Osteoblast (primary cell): ENCODE measurements at regions not wholly inside any gene's neighbourhood (a gene's known extent, or its start where the extent isn't known, plus 50 kb on each side); places are given as distances from the start of the nearest gene placed in this dataset.

Experiments
- DNase-seq: peaks from one replicate; pipeline ENCODE4 v3.0.0; 2011; ENCODE audit warnings: low spot score, mixed read lengths; ENCODE audit not compliant: insufficient read length; ENCODE audit errors: missing footprints
- H2AFZ ChIP-seq: 2 replicates; pipeline ENCODE4 v1.6.0; 2011; ENCODE audit warnings: mild to moderate bottlenecking, low read length
- H3K27ac ChIP-seq: 2 replicates; pipeline ENCODE4 v1.5.1; 2011; ENCODE audit warnings: mild to moderate bottlenecking, low read depth, low read length, moderate library complexity
- H3K27me3 ChIP-seq: 2 replicates; pipeline ENCODE4 v1.6.0; 2012; ENCODE audit warnings: mild to moderate bottlenecking, control low read depth, inconsistent platforms, low read length, moderate library complexity; ENCODE audit not compliant: insufficient read depth
- H3K36me3 ChIP-seq: 2 replicates; pipeline ENCODE4 v1.5.1; 2011; ENCODE audit warnings: mild to moderate bottlenecking, low read length, control low read depth, moderate library complexity; ENCODE audit not compliant: insufficient read depth
- H3K4me1 ChIP-seq: 2 replicates; pipeline ENCODE4 v1.5.1; 2011; ENCODE audit warnings: mild to moderate bottlenecking, low read length, control low read depth, moderate library complexity; ENCODE audit not compliant: insufficient read depth
- H3K4me2 ChIP-seq: 2 replicates; pipeline ENCODE4 v1.6.0; 2011; ENCODE audit warnings: mild to moderate bottlenecking, low read length; ENCODE audit not compliant: insufficient read depth
- H3K4me3 ChIP-seq: fragments of 200-600 bp; sonication (generic); 3 replicates; pipeline ENCODE4 v1.5.1; 2012; ENCODE audit warnings: mild to moderate bottlenecking, low read length, inconsistent platforms; ENCODE audit not compliant: insufficient read depth
- H3K79me2 ChIP-seq: 2 replicates; pipeline ENCODE4 v1.6.0; 2012; ENCODE audit warnings: mild to moderate bottlenecking, low read length, control low read depth, inconsistent platforms; ENCODE audit not compliant: insufficient read depth
- H3K9me3 ChIP-seq: 2 replicates; pipeline ENCODE4 v1.5.1; 2011; ENCODE audit warnings: low read depth, low read length, control low read depth
- H4K20me1 ChIP-seq: 2 replicates; pipeline ENCODE4 v1.6.0; 2012; ENCODE audit warnings: mild to moderate bottlenecking, low read length, control low read depth; ENCODE audit not compliant: insufficient read depth
- TF ChIP-seq, protein P1 (sequence below): IDR thresholded peaks from 2 replicates; pipeline ENCODE4 v1.5.1; 2011; ENCODE audit warnings: mild to moderate bottlenecking, low read depth, low read length, moderate library complexity; ENCODE audit errors: extremely low read depth

GRCh38 chr1:80448081-80448480 lies 1352.7 kb upstream of the ADGRL2 start:
- no peaks in the 10 kb centered on the region for H3K9me3 ChIP-seq
- no peak overlapping the region for H2AFZ ChIP-seq
- no peaks in the 10 kb centered on the region for H4K20me1 ChIP-seq
- H3K27ac ChIP-seq: no peak overlapping the region
- no peak overlapping the region for H3K4me3 ChIP-seq
- no peak for DNase-seq
- no peaks in the 10 kb centered on the region for H3K4me1 ChIP-seq
- H3K4me2 ChIP-seq: no peak overlapping the region
- TF ChIP-seq, protein P1, sequence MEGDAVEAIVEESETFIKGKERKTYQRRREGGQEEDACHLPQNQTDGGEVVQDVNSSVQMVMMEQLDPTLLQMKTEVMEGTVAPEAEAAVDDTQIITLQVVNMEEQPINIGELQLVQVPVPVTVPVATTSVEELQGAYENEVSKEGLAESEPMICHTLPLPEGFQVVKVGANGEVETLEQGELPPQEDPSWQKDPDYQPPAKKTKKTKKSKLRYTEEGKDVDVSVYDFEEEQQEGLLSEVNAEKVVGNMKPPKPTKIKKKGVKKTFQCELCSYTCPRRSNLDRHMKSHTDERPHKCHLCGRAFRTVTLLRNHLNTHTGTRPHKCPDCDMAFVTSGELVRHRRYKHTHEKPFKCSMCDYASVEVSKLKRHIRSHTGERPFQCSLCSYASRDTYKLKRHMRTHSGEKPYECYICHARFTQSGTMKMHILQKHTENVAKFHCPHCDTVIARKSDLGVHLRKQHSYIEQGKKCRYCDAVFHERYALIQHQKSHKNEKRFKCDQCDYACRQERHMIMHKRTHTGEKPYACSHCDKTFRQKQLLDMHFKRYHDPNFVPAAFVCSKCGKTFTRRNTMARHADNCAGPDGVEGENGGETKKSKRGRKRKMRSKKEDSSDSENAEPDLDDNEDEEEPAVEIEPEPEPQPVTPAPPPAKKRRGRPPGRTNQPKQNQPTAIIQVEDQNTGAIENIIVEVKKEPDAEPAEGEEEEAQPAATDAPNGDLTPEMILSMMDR: no peak
- no peaks in the 10 kb centered on the region for H3K36me3 ChIP-seq
- H3K27me3 ChIP-seq: no peaks in the 10 kb centered on the region
- H3K79me2 ChIP-seq: no peaks in the 10 kb centered on the region

DNA sequence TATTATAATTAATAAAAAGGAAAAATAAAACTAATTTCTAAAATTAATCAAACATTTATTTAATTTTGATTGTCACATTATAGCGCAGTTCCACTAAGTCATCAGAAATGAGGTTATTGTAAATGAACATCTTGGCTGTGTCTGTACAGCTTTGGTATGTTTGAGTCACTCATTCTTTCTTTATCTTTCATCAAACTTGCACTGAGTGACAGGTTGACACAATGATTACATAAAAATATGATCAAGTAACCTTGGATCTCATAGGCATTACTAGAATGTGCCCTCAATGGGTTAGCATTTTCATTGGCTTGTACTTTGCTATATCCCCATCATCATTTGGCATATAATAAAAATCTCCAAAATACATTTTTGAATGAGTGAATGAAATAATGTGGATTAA lies 1353.2 kb upstream of the ADGRL2 start:
- Histone ChIP-seq H3K9me3 (no peaks in the 10 kb centered on the region), H3K4me3 (no peak overlapping the region), H3K36me3 (no peaks in the 10 kb centered on the region), H2AFZ (no peak overlapping the region), H3K79me2 (no peaks in the 10 kb centered on the region), H4K20me1 (no peaks in the 10 kb centered on the region), H3K4me1 (no peaks in the 10 kb centered on the region), H3K27ac (no peak overlapping the region), H3K4me2 (no peak overlapping the region), H3K27me3 (no peaks in the 10 kb centered on the region)
- TF ChIP-seq, protein P1: no peak
- no peak for DNase-seq

GRCh38 chr1:80445033-80445432 lies 1355.7 kb upstream of the ADGRL2 start:
- Histone ChIP-seq H3K27ac (no peak overlapping the region), H4K20me1 (no peaks in the 10 kb centered on the region), H3K36me3 (no peaks in the 10 kb centered on the region), H3K4me3 (no peak overlapping the region), H3K27me3 (no peaks in the 10 kb centered on the region), H3K79me2 (no peaks in the 10 kb centered on the region), H3K4me1 (no peaks in the 10 kb centered on the region), H3K4me2 (no peak overlapping the region), H2AFZ (no peak overlapping the region), H3K9me3 (no peaks in the 10 kb centered on the region)
- no peak for DNase-seq
- TF ChIP-seq, protein P1: no peak

DNA sequence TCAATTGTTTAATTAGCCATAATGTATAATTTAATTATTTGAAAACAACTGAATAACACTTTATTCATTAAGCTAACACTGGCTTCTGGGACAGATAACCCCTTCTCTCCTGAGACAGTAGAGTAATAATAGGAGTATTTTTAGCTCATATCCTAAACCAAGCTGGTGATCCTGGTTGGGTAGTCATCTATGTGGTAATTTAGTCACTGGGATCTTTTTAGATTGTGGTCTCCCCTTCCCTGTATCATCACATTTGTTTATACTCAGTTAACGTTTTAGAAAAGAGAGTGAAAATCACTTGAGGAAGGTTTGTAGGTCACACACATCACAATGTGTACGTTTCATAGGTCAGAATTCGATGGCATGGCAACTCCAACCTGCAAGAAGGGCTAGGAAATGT lies 1356.6 kb upstream of the ADGRL2 start:
- Histone ChIP-seq H3K4me1 (no peaks in the 10 kb centered on the region), H3K4me3 (no peak overlapping the region), H3K36me3 (no peaks in the 10 kb centered on the region), H2AFZ (no peak overlapping the region), H3K4me2 (no peak overlapping the region), H4K20me1 (no peaks in the 10 kb centered on the region), H3K27ac (no peak overlapping the region), H3K79me2 (no peaks in the 10 kb centered on the region), H3K27me3 (no peaks in the 10 kb centered on the region), H3K9me3 (no peaks in the 10 kb centered on the region)
- TF ChIP-seq, protein P1: no peak
- DNase-seq: no peak
